ENCODE measurements at regions not wholly inside any gene's neighbourhood (a gene's known extent, or its start where the extent isn't known, plus 50 kb on each side); places are given as distances from the start of the nearest gene placed in this dataset.
A peak's percentile ranks its signal among the peaks of the same experiment; 100 is the strongest.

DNA sequence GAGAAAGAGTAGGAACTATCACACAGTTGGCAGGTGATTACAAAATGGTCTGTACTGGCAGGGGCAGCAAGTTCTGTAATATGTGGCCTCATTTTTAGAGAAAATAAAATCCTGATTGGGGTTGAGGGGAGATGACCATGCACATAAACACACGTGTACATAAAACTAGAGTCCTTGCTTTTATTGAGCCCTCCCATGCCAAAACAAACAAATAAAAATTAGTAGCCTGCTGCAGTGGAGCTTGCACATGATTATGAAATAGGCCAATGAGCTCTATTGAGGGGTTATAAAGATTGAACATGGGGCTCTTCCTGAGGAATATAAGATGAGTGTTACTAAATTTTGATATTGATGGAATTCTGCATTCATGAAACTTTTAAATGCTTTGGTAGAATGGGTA, 248.4 kb downstream of the ELAVL2 start:
- TF ChIP-seq, protein P1, sequence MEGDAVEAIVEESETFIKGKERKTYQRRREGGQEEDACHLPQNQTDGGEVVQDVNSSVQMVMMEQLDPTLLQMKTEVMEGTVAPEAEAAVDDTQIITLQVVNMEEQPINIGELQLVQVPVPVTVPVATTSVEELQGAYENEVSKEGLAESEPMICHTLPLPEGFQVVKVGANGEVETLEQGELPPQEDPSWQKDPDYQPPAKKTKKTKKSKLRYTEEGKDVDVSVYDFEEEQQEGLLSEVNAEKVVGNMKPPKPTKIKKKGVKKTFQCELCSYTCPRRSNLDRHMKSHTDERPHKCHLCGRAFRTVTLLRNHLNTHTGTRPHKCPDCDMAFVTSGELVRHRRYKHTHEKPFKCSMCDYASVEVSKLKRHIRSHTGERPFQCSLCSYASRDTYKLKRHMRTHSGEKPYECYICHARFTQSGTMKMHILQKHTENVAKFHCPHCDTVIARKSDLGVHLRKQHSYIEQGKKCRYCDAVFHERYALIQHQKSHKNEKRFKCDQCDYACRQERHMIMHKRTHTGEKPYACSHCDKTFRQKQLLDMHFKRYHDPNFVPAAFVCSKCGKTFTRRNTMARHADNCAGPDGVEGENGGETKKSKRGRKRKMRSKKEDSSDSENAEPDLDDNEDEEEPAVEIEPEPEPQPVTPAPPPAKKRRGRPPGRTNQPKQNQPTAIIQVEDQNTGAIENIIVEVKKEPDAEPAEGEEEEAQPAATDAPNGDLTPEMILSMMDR (IDR thresholded peaks at IDR 0.05): no peak
- no peak overlapping the region for H3K4me3 ChIP-seq
- 65 to 86% methylated on average over 1 of the region's 1 CpG for WGBS, 2 donors
- no peaks in the 10 kb centered on the region for H3K36me3 ChIP-seq
- H3K27me3 ChIP-seq: no peaks in the 10 kb centered on the region
- H3K27ac ChIP-seq: no peak overlapping the region
- no peak for DNase-seq
- no peak for ATAC-seq
- intact Hi-C loops (cut with DNase I): no loop called here
- H3K9me3 ChIP-seq: no peaks in the 10 kb centered on the region
- peaks cover 0 to 12% (median 0%) of the 10 kb centered on the region in 9 donors for H3K4me1 ChIP-seq

DNA sequence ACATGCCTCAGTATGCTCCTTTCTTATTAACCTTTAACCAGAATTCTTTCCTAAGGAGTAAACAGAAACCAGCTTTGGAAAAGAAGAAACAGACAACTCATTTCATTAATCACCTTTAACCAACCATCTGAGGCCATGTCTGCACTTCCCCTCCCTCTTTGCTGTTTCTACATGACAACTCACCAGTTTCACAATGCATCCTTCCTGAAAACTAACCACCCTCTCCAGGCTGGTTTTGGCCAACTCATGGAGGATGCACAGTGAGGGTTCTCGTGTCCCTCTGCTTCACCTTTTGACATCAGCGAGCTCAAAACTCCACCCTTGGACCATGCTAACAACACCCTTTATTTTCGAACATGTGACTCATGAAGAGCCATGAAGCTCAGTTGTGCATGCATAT, 244.1 kb downstream of the ELAVL2 start:
- ATAC-seq: no peak
- Histone ChIP-seq H3K27me3 (no peaks in the 10 kb centered on the region), H3K27ac (no peak overlapping the region), H3K4me3 (no peak overlapping the region), H3K9me3 (no peaks in the 10 kb centered on the region), H3K36me3 (no peaks in the 10 kb centered on the region), H3K4me1 (peaks cover 0 to 11% (median 7%) of the 10 kb centered on the region in 9 donors)
- DNase-seq: no peak
- intact Hi-C loops (cut with DNase I): no loop called here
- TF ChIP-seq, protein P1 (IDR thresholded peaks at IDR 0.05): no peak
- WGBS, 2 donors: 85 to 92% methylated on average over 3 of the region's 3 CpGs

DNA sequence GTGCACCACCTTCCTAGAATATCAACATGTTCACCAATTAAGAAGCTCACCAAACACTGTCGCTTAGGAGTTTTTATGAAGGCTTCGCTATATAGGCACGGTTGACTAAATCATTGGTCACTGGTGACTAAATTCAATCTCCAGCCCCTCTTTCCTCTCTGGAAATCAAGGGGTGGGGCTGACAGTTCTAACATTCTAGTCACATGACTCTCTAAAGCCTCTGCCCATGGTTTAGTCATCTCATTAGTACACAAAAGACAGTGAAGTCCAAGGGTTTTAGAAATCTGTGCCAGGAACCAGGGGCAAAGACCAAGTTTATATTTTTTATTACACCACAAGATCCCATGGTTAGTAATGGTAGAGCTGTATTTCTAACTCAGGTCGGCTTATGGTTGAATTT, 243.2 kb downstream of the ELAVL2 start:
- intact Hi-C loops (cut with DNase I): no loop called here
- Histone ChIP-seq H3K4me1 (peaks cover 0 to 20% (median 12%) of the 10 kb centered on the region in 9 donors), H3K9me3 (no peaks in the 10 kb centered on the region), H3K27ac (no peak overlapping the region), H3K27me3 (no peaks in the 10 kb centered on the region), H3K36me3 (no peaks in the 10 kb centered on the region), H3K4me3 (no peak overlapping the region)
- ATAC-seq: no peak
- no peak for DNase-seq
- TF ChIP-seq, protein P1 (IDR thresholded peaks at IDR 0.05): no peak
- 94 to 95% methylated on average over 4 of the region's 4 CpGs for WGBS, 2 donors

DNA sequence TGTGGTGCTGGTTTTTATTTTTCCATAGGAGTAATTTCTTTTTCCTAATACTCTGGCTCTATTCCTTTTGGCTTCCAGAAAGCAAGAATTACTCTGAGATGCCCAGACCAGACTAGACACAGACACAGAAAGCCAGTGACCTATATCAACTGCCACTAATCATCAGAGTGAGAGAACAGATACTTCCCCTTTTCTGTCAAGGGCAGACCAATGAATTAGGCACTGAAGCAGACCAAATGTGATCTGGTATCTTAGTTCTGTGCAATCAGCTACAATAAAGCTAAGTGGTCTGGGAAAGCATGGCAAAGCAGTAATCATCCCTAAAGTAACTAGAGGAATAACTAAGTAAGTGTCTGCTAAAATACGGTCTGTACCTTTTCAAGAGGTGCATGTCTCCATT, 239.1 kb downstream of the ELAVL2 start:
- TF ChIP-seq, protein P1 (IDR thresholded peaks at IDR 0.05): no peak
- intact Hi-C loops (cut with DNase I): no loop called here
- DNase-seq (no peak), ATAC-seq (peak in 3 of 8 donors; percentile 16 to 45 (median 36))
- Histone ChIP-seq H3K27me3 (no peaks in the 10 kb centered on the region), H3K36me3 (no peaks in the 10 kb centered on the region), H3K4me1 (peaks cover 0 to 52% (median 32%) of the 10 kb centered on the region in 9 donors), H3K4me3 (no peak overlapping the region), H3K27ac (peak overlapping the region in 9 of 10 donors; percentile 23 to 61 (median 48)), H3K9me3 (peaks cover 0 to 6% (median 0%) of the 10 kb centered on the region in 11 donors)
- WGBS, 2 donors: 48 to 61% methylated on average over 1 of the region's 1 CpG

Measured in heart right ventricle (tissue), 16 donors.